Type B pancreatic cell (in vitro differentiated cells): ENCODE measurements at regions not wholly inside any gene's neighbourhood (a gene's known extent, or its start where the extent isn't known, plus 50 kb on each side); places are given as distances from the start of the nearest gene placed in this dataset.

Experiments used
- DNase-seq: peaks from one replicate; pipeline ENCODE4 v3.0.0; 2021; ENCODE audit warnings: mixed read lengths; ENCODE audit not compliant: unreplicated experiment; ENCODE audit errors: extremely low spot score
- H3K27ac Mint-ChIP-seq: 2 replicates; pipeline ENCODE4 v1.8.0; 2021; ENCODE audit warnings: mild to moderate bottlenecking, mixed read lengths
- H3K27me3 Mint-ChIP-seq: 2 replicates; pipeline ENCODE4 v1.8.0; 2021; ENCODE audit warnings: mixed read lengths
- H3K36me3 Mint-ChIP-seq: 2 replicates; pipeline ENCODE4 v1.8.0; 2021; ENCODE audit warnings: mixed read lengths
- H3K4me1 Mint-ChIP-seq: one replicate; pipeline ENCODE4 v1.8.0; 2021; ENCODE audit warnings: mixed read lengths; ENCODE audit not compliant: unreplicated experiment
- H3K4me3 Mint-ChIP-seq: 2 replicates; pipeline ENCODE4 v1.8.0; 2021; ENCODE audit warnings: mild to moderate bottlenecking, mixed read lengths
- H3K9me3 Mint-ChIP-seq: 2 replicates; pipeline ENCODE4 v1.8.0; 2021; ENCODE audit warnings: mixed read lengths
- TF ChIP-seq, protein P1 (sequence below): fragments of 200-600 bp; sonication (generic); conservative IDR thresholded peaks from 2 replicates; pipeline ENCODE4 v1.5.0; 2021; ENCODE audit warnings: antibody characterized with exemption, mild to moderate bottlenecking

DNA sequence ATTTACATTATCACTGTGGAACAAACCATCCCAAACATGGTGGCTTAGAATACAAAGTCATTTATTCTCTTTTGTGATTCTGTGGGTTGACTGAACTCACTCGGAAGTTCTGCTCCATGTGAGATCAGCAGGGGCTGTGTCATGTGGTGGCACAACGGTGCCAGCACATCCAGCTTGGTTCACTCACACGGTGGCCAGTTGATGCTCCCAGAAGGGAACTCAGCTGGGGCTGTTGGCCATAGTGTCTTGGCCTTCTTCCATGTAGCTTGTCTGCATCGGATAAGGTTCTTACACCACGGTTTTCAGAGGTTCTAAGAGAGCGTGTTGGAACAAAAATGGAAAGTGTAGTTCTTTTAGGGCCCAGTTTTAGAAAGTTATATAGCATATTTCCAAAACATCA lies 312.7 kb downstream of the DMRT2 start:
- no peak overlapping the region for H3K27ac Mint-ChIP-seq
- peaks cover 4% of the 10 kb centered on the region for H3K27me3 Mint-ChIP-seq
- no peak for DNase-seq
- H3K4me3 Mint-ChIP-seq = no peak overlapping the region
- peaks cover 5% of the 10 kb centered on the region for H3K4me1 Mint-ChIP-seq
- TF ChIP-seq, protein P1, sequence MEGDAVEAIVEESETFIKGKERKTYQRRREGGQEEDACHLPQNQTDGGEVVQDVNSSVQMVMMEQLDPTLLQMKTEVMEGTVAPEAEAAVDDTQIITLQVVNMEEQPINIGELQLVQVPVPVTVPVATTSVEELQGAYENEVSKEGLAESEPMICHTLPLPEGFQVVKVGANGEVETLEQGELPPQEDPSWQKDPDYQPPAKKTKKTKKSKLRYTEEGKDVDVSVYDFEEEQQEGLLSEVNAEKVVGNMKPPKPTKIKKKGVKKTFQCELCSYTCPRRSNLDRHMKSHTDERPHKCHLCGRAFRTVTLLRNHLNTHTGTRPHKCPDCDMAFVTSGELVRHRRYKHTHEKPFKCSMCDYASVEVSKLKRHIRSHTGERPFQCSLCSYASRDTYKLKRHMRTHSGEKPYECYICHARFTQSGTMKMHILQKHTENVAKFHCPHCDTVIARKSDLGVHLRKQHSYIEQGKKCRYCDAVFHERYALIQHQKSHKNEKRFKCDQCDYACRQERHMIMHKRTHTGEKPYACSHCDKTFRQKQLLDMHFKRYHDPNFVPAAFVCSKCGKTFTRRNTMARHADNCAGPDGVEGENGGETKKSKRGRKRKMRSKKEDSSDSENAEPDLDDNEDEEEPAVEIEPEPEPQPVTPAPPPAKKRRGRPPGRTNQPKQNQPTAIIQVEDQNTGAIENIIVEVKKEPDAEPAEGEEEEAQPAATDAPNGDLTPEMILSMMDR = no peak
- H3K36me3 Mint-ChIP-seq = no peaks in the 10 kb centered on the region
- no peaks in the 10 kb centered on the region for H3K9me3 Mint-ChIP-seq

DNA sequence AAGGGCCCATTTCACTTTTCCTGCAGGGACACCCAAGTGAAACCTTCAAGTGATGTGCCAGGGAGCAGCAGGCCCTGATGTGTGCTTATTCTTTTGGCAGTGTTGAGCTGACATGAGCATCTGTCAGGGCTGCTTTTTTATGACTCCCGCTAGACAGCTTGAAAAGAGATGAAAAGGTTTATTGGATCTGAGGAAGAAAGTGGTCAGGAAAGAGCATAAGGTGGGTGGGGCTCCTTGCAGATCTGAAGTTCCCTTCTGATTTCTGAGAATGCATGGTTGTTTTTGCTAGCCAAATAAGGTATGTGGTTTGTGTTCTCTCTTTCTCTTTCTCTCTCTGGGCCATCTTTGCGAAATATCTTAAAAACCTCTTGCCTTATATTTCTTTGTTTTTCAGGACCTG lies 316.1 kb downstream of the DMRT2 start:
- H3K9me3 Mint-ChIP-seq = no peaks in the 10 kb centered on the region
- DNase-seq = no peak
- H3K27ac Mint-ChIP-seq = no peak overlapping the region
- no peaks in the 10 kb centered on the region for H3K36me3 Mint-ChIP-seq
- no peak overlapping the region for H3K4me3 Mint-ChIP-seq
- TF ChIP-seq, protein P1 = no peak
- no peaks in the 10 kb centered on the region for H3K27me3 Mint-ChIP-seq
- H3K4me1 Mint-ChIP-seq = no peaks in the 10 kb centered on the region

DNA sequence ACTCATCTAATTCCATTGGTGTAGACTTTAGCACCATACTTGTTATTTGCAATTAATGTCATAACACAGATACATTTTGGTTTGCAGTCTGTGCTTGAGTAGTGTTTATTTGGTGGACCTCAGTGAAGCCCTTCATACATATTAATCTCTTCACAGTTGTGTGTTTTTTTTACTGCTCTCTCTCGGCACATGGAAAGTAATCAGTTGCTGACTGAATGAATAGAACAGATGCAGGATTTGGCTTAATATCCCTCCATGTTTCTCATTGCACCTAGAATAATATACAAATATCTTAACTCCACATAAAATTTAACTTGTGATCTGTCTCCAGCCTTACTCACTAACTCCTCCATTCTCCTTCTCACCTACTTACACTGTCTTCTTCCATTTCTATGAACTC lies 319.1 kb downstream of the DMRT2 start:
- H3K4me3 Mint-ChIP-seq = no peak overlapping the region
- H3K36me3 Mint-ChIP-seq = no peaks in the 10 kb centered on the region
- H3K27ac Mint-ChIP-seq = no peak overlapping the region
- no peak for DNase-seq
- TF ChIP-seq, protein P1 = no peak
- H3K9me3 Mint-ChIP-seq = no peaks in the 10 kb centered on the region
- H3K27me3 Mint-ChIP-seq = no peaks in the 10 kb centered on the region
- no peaks in the 10 kb centered on the region for H3K4me1 Mint-ChIP-seq

DNA sequence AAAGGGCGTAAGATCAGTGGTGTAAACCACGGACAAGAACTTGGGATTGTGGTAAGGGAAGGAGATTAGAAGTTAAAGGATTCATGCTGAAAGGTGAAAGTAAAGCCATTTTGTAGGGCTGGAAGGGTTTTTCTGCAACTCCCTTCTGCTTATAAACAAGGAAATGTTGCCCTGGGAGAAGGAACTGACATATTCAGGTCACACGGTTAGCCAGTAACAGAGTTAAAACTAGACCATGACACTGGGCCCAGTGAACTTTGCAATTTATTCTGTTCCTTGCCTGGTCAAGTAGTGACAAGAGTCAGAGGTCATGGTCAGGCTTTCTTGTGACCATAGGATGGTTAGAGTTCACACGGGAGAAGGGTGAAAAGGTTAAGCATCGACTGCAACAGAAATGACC lies 323.3 kb downstream of the DMRT2 start:
- Mint-ChIP-seq H3K4me3 (no peak overlapping the region), H3K27me3 (no peaks in the 10 kb centered on the region), H3K36me3 (no peaks in the 10 kb centered on the region), H3K9me3 (no peaks in the 10 kb centered on the region), H3K27ac (no peak overlapping the region), H3K4me1 (no peaks in the 10 kb centered on the region)
- TF ChIP-seq, protein P1 = no peak
- no peak for DNase-seq

DNA sequence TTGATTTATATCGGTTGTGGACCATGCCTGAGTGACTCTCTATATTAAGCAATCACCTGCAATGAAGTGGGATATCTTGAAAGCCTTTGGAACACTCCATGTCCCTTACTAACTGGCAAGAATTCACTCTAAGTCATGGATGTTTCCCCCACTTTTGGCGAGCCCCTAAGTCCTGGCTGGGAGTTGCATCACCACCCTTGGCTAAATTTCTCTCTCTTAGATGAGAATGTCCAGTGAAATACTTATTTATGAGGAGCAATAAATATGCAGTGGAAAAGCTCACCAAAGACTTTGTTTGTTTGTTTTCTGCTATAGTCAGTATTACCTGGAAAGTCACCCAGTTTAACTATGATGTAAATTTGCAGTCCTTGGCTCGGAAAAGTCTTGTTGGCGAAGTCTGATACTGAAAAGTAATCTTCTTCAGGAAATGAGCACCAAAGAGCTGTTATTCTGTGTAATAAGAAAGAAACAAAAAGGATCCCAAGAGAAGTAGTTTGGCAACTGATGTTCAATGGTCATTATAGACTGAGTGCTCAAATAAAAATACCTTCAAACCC lies 333.8 kb downstream of the DMRT2 start:
- Mint-ChIP-seq H3K9me3 (no peaks in the 10 kb centered on the region), H3K36me3 (no peaks in the 10 kb centered on the region), H3K27me3 (no peaks in the 10 kb centered on the region), H3K27ac (no peak overlapping the region), H3K4me1 (peaks cover 5% of the 10 kb centered on the region), H3K4me3 (no peak overlapping the region)
- DNase-seq = no peak
- TF ChIP-seq, protein P1 = no peak

DNA sequence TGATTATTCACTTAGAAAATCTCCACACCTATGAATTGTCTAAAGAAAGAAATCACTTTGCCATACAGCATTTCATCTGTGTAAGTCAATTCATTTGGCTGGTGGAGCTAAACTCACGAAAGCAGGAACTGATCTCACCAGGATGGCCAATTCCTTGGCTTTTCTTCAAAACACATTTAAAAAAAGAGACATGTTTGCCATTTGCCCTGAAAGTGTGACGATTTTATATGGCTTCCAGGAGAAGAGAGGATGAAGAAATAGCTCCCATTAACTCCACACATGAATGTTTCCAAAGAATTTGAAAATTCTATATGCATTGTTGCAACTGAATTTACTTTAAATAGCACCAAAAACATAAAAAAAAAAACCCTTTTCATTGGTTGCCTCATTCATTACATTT lies 334.7 kb downstream of the DMRT2 start:
- H3K4me3 Mint-ChIP-seq = no peak overlapping the region
- H3K4me1 Mint-ChIP-seq = peaks cover 5% of the 10 kb centered on the region
- TF ChIP-seq, protein P1 = no peak
- no peaks in the 10 kb centered on the region for H3K9me3 Mint-ChIP-seq
- no peak for DNase-seq
- H3K27me3 Mint-ChIP-seq = no peaks in the 10 kb centered on the region
- no peaks in the 10 kb centered on the region for H3K36me3 Mint-ChIP-seq
- H3K27ac Mint-ChIP-seq = no peak overlapping the region
